ENCODE measurements at regions not wholly inside any gene's neighbourhood (a gene's known extent, or its start where the extent isn't known, plus 50 kb on each side); places are given as distances from the start of the nearest gene placed in this dataset.

GRCh38 chr5:82931110-82931509, 146.1 kb downstream of the TMEM167A start:
- TF ChIP-seq CTCF (conservative IDR thresholded peaks at IDR 0.05; ENCODE audit: low read length) (no peak), EZH2phosphoT487 (IDR thresholded peaks at IDR 0.05; ENCODE audit: borderline replicate concordance) (no peak)

Measured in Loucy (cell line).